GM23338 (cell line): ENCODE measurements at regions not wholly inside any gene's neighbourhood (a gene's known extent, or its start where the extent isn't known, plus 50 kb on each side); places are given as distances from the start of the nearest gene placed in this dataset.

Source experiments
- CREB1 ChIP-seq: fragments of 250-450 bp; sonication (Bioruptor Pico); IDR thresholded peaks from 2 replicates; pipeline ENCODE4 v1.5.0; 2020; ENCODE audit warnings: low read depth, mild to moderate bottlenecking, moderate library complexity
- EZH2 ChIP-seq: fragments of 200-600 bp; sonication (generic); IDR thresholded peaks from one replicate; pipeline ENCODE4 v1.8.0; 2017; ENCODE audit warnings: antibody characterized with exemption, mild to moderate bottlenecking, low read depth; ENCODE audit not compliant: unreplicated experiment
- EZH2phosphoT487 ChIP-seq: fragments of 200-600 bp; sonication (generic); IDR thresholded peaks from one replicate; pipeline ENCODE4 v1.8.1; 2018; ENCODE audit warnings: antibody characterized with exemption; ENCODE audit not compliant: unreplicated experiment
- JUNB ChIP-seq: IDR thresholded peaks from one replicate; pipeline ENCODE4 v1.6.1; 2016; ENCODE audit warnings: antibody characterized with exemption; ENCODE audit not compliant: unreplicated experiment
- NANOG ChIP-seq: IDR thresholded peaks from 2 replicates; pipeline ENCODE4 v1.6.1; 2016; ENCODE audit warnings: antibody characterized with exemption, borderline replicate concordance
- POLR2AphosphoS5 ChIP-seq: IDR thresholded peaks from 2 replicates; pipeline ENCODE4 v1.6.1; 2016; ENCODE audit warnings: antibody characterized with exemption, low read depth
- STAT1 ChIP-seq: IDR thresholded peaks from one replicate; pipeline ENCODE4 v1.6.1; 2016; ENCODE audit warnings: antibody characterized with exemption; ENCODE audit not compliant: unreplicated experiment
- ZNF114 ChIP-seq: fragments of 250-450 bp; sonication (Bioruptor Pico); IDR thresholded peaks from 2 replicates; pipeline ENCODE4 v1.5.0; 2020; ENCODE audit warnings: mild to moderate bottlenecking, moderate library complexity
- TF ChIP-seq, protein P1 (sequence below), 2 experiments: fragments of 200-600 bp in 1 of 2; sonication (generic) in 1 of 2; conservative IDR thresholded peaks; 2 replicates each; pipeline versions ENCODE4 v1.5.1 to v1.6.1; 2016 to 2017; ENCODE audit warnings: antibody characterized with exemption in 2 of 2, low read depth in 2 of 2, mild to moderate bottlenecking in 2 of 2, moderate library complexity in 1 of 2
- TF ChIP-seq, protein P2 (sequence below): IDR thresholded peaks from one replicate; pipeline ENCODE4 v1.6.1; 2018; ENCODE audit warnings: antibody characterized with exemption; ENCODE audit not compliant: unreplicated experiment
- TF ChIP-seq, protein P3 (sequence below): IDR thresholded peaks from 2 replicates; pipeline ENCODE4 v1.6.1; 2016; ENCODE audit warnings: antibody characterized with exemption
- TF ChIP-seq, protein P4 (sequence below): fragments of 250-450 bp; sonication (Bioruptor Pico); IDR thresholded peaks from 2 replicates; pipeline ENCODE4 v1.5.0; 2020; ENCODE audit warnings: mild to moderate bottlenecking, moderate library complexity

DNA sequence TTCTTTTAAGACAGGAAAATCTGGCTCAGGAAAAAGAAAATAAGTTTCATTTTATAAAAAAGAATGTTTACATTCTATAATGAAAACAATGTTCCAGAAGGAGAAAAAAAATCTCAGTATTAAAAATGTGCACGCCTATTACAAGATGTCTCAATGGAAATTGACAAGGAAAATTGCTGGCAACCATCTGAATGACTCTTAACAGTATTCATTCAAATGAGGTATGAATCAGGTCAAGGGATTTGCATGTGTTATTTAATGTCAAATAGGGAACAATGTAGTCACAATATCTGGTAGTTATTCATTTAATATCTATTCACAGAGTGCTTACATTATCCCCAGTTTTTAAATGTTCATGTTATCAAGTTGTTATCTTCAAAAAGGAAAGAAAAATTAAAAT lies 208.4 kb upstream of the TRAM1L1 start:
- TF ChIP-seq, protein P1, sequence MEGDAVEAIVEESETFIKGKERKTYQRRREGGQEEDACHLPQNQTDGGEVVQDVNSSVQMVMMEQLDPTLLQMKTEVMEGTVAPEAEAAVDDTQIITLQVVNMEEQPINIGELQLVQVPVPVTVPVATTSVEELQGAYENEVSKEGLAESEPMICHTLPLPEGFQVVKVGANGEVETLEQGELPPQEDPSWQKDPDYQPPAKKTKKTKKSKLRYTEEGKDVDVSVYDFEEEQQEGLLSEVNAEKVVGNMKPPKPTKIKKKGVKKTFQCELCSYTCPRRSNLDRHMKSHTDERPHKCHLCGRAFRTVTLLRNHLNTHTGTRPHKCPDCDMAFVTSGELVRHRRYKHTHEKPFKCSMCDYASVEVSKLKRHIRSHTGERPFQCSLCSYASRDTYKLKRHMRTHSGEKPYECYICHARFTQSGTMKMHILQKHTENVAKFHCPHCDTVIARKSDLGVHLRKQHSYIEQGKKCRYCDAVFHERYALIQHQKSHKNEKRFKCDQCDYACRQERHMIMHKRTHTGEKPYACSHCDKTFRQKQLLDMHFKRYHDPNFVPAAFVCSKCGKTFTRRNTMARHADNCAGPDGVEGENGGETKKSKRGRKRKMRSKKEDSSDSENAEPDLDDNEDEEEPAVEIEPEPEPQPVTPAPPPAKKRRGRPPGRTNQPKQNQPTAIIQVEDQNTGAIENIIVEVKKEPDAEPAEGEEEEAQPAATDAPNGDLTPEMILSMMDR (conservative IDR thresholded peaks at IDR 0.05; ENCODE audit: low read depth in 2 of 2), result no peak
- TF ChIP-seq, protein P2, sequence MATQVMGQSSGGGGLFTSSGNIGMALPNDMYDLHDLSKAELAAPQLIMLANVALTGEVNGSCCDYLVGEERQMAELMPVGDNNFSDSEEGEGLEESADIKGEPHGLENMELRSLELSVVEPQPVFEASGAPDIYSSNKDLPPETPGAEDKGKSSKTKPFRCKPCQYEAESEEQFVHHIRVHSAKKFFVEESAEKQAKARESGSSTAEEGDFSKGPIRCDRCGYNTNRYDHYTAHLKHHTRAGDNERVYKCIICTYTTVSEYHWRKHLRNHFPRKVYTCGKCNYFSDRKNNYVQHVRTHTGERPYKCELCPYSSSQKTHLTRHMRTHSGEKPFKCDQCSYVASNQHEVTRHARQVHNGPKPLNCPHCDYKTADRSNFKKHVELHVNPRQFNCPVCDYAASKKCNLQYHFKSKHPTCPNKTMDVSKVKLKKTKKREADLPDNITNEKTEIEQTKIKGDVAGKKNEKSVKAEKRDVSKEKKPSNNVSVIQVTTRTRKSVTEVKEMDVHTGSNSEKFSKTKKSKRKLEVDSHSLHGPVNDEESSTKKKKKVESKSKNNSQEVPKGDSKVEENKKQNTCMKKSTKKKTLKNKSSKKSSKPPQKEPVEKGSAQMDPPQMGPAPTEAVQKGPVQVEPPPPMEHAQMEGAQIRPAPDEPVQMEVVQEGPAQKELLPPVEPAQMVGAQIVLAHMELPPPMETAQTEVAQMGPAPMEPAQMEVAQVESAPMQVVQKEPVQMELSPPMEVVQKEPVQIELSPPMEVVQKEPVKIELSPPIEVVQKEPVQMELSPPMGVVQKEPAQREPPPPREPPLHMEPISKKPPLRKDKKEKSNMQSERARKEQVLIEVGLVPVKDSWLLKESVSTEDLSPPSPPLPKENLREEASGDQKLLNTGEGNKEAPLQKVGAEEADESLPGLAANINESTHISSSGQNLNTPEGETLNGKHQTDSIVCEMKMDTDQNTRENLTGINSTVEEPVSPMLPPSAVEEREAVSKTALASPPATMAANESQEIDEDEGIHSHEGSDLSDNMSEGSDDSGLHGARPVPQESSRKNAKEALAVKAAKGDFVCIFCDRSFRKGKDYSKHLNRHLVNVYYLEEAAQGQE, result no peak
- no peak for TF ChIP-seq EZH2
- TF ChIP-seq POLR2AphosphoS5, result no peak
- TF ChIP-seq, protein P3, sequence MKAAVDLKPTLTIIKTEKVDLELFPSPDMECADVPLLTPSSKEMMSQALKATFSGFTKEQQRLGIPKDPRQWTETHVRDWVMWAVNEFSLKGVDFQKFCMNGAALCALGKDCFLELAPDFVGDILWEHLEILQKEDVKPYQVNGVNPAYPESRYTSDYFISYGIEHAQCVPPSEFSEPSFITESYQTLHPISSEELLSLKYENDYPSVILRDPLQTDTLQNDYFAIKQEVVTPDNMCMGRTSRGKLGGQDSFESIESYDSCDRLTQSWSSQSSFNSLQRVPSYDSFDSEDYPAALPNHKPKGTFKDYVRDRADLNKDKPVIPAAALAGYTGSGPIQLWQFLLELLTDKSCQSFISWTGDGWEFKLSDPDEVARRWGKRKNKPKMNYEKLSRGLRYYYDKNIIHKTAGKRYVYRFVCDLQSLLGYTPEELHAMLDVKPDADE, result no peak
- TF ChIP-seq EZH2phosphoT487, result no peak
- TF ChIP-seq NANOG, result no peak
- TF ChIP-seq CREB1, result no peak
- TF ChIP-seq STAT1, result no peak
- TF ChIP-seq, protein P4, sequence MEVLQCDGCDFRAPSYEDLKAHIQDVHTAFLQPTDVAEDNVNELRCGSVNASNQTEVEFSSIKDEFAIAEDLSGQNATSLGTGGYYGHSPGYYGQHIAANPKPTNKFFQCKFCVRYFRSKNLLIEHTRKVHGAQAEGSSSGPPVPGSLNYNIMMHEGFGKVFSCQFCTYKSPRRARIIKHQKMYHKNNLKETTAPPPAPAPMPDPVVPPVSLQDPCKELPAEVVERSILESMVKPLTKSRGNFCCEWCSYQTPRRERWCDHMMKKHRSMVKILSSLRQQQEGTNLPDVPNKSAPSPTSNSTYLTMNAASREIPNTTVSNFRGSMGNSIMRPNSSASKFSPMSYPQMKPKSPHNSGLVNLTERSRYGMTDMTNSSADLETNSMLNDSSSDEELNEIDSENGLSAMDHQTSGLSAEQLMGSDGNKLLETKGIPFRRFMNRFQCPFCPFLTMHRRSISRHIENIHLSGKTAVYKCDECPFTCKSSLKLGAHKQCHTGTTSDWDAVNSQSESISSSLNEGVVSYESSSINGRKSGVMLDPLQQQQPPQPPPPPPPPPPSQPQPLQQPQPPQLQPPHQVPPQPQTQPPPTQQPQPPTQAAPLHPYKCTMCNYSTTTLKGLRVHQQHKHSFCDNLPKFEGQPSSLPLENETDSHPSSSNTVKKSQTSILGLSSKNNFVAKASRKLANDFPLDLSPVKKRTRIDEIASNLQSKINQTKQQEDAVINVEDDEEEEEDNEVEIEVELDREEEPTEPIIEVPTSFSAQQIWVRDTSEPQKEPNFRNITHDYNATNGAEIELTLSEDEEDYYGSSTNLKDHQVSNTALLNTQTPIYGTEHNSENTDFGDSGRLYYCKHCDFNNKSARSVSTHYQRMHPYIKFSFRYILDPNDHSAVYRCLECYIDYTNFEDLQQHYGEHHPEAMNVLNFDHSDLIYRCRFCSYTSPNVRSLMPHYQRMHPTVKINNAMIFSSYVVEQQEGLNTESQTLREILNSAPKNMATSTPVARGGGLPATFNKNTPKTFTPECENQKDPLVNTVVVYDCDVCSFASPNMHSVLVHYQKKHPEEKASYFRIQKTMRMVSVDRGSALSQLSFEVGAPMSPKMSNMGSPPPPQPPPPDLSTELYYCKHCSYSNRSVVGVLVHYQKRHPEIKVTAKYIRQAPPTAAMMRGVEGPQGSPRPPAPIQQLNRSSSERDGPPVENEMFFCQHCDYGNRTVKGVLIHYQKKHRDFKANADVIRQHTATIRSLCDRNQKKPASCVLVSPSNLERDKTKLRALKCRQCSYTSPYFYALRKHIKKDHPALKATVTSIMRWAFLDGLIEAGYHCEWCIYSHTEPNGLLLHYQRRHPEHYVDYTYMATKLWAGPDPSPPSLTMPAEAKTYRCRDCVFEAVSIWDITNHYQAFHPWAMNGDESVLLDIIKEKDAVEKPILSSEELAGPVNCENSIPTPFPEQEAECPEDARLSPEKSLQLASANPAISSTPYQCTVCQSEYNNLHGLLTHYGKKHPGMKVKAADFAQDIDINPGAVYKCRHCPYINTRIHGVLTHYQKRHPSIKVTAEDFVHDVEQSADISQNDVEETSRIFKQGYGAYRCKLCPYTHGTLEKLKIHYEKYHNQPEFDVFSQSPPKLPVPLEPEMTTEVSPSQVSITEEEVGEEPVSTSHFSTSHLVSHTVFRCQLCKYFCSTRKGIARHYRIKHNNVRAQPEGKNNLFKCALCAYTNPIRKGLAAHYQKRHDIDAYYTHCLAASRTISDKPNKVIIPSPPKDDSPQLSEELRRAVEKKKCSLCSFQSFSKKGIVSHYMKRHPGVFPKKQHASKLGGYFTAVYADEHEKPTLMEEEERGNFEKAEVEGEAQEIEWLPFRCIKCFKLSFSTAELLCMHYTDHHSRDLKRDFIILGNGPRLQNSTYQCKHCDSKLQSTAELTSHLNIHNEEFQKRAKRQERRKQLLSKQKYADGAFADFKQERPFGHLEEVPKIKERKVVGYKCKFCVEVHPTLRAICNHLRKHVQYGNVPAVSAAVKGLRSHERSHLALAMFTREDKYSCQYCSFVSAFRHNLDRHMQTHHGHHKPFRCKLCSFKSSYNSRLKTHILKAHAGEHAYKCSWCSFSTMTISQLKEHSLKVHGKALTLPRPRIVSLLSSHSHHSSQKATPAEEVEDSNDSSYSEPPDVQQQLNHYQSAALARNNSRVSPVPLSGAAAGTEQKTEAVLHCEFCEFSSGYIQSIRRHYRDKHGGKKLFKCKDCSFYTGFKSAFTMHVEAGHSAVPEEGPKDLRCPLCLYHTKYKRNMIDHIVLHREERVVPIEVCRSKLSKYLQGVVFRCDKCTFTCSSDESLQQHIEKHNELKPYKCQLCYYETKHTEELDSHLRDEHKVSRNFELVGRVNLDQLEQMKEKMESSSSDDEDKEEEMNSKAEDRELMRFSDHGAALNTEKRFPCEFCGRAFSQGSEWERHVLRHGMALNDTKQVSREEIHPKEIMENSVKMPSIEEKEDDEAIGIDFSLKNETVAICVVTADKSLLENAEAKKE (CRISPR knock-in tag), result no peak
- TF ChIP-seq JUNB, result no peak
- TF ChIP-seq ZNF114 (CRISPR knock-in tag), result no peak
